ENCODE measurements at regions not wholly inside any gene's neighbourhood (a gene's known extent, or its start where the extent isn't known, plus 50 kb on each side); places are given as distances from the start of the nearest gene placed in this dataset.

DNA sequence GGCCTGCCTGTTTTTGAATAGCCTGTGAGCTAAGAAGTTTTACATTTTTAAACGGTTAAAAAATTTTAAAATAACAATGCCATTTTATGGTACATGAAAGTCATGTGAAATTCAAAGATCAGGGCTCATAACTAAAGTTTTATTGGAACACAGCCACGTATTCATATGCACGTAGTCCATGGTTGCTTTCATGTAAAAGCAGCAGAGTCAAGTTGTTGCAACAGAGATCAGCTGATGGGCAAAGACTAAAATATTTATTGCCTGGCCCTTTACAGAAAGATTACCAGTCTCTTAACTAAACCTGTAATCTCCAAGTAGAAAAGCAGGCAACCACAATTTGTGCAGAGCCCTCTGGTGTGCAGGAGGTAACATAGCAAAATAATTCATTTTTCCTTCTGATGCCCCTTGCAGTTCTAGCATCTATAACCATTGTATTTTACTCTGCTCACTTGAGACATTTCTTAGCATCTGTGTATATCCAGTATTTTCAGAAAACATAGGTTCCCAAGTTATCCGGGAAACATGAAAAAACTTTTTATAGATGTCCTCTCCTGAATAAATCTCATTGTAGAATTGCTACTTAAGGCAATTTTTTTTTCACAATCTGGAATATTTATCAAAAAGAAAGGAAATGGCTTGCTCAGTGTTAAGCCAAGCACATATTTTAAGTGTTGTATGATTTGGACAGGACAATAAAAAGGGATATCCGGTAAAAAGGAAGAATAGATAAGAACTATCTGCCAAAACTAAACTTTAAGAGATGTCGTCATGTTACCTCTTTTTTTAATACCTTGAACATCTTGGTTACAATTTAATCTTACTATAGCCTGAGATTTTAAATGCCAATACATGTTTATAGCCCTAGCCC, 430.8 kb downstream of the PLPP3 start:
- no peak overlapping the region for H2AFZ ChIP-seq (ENCODE audit: control insufficient read depth, low read depth, low read length)
- no peak overlapping the region for H3K4me3 ChIP-seq
- ATAC-seq, result no peak
- DNase-seq (ENCODE audit: low read depth, low spot score), result no peak
- in situ Hi-C loops (cut with MboI) (no loop called here), intact Hi-C loops (cut with micrococcal nuclease; ENCODE audit: unreplicated experiment) (no loop called here)
- H4K20me1 ChIP-seq (ENCODE audit: control insufficient read depth, insufficient read depth), result no peaks in the 10 kb centered on the region
- BruUV-seq (replicated peaks), result no TSS peak
- ChIA-PET RAD21 (ENCODE audit: unreplicated experiment) (interaction anchor here (1.3 to 1.4 kb wide), 2 partner anchors 11 to 79 kb away, joined by 3 read pairs; no protein-coding TSS in a partner anchor), CTCF (interaction anchor here (1.3 to 2.3 kb wide), 3 partner anchors 11 to 428 kb away, joined by 3 to 12 read pairs (median 8); no protein-coding TSS in a partner anchor), POLR2A (interaction anchor here (0.8 kb wide), 1 partner anchor 15 kb away, joined by 3 read pairs; no protein-coding TSS in a partner anchor), SMC1A (ENCODE audit: uncharacterized antibody, unreplicated experiment) (interaction anchor here (0.9 to 7.9 kb wide), 6 partner anchors 10 to 79 kb away, joined by 3 to 79 read pairs (median 5); no protein-coding TSS in a partner anchor)
- H3K36me3 ChIP-seq (ENCODE audit: control insufficient read depth in 2 of 2, insufficient read depth in 2 of 2, low read length in 1 of 2), result no peaks in the 10 kb centered on the region
- H3K4me1 ChIP-seq (ENCODE audit: control insufficient read depth, insufficient read depth, low read length), result no peaks in the 10 kb centered on the region
- no peak overlapping the region for H3K4me2 ChIP-seq (ENCODE audit: control insufficient read depth, insufficient read depth)
- H3K79me2 ChIP-seq (ENCODE audit: control insufficient read depth, insufficient read depth, low read length), result no peaks in the 10 kb centered on the region
- no peak overlapping the region for H3K9ac ChIP-seq (ENCODE audit: control insufficient read depth, insufficient read depth, low read length)
- H3K9me3 ChIP-seq (replicated peaks; ENCODE audit: control insufficient read depth, insufficient read depth, low read length), result no peaks in the 10 kb centered on the region
- H3K27ac ChIP-seq (ENCODE audit: control insufficient read depth, insufficient read depth), result no peak overlapping the region
- no peaks in the 10 kb centered on the region for H3K27me3 ChIP-seq (replicated peaks in 1 of 2; ENCODE audit: control insufficient read depth in 2 of 2, insufficient read depth in 2 of 2, low read length in 1 of 2)
- WGBS (ENCODE audit: insufficient coverage, insufficient replicate concordance, low lambda C conversion rate, missing lambda C conversion rate), result 42% methylated on average over 6 of the region's 6 CpGs
- no peak for FAIRE-seq
- TF ChIP-seq ETV6 (conservative IDR thresholded peaks at IDR 0.05 in 1 of 2, IDR thresholded peaks at IDR 0.05 in 1 of 2; ENCODE audit: borderline replicate concordance in 1 of 2, low read depth in 1 of 2) (no peak), CHD1 (IDR thresholded peaks at IDR 0.05; ENCODE audit: low read depth, low read length) (no peak), SMC3 (IDR thresholded peaks at IDR 0.05; ENCODE audit: borderline replicate concordance, low read length) (peak; percentile 27; the same call in 1 of the 2 replicates), RUNX3 (IDR thresholded peaks at IDR 0.05; ENCODE audit: low read length) (0 out of 2 replicates have a peak, but pooled peaks have one; percentile 10), RAD21 (IDR thresholded peaks at IDR 0.05; ENCODE audit: insufficient read depth, low read depth, low read length) (peak; percentile 38), PBX3 (IDR thresholded peaks at IDR 0.05; ENCODE audit: insufficient replicate concordance, low read depth, low read length) (no peak), TCF3 (IDR thresholded peaks at IDR 0.05; ENCODE audit: borderline replicate concordance, insufficient read depth, low read depth, low read length) (no peak), HDAC6 (IDR thresholded peaks at IDR 0.05; ENCODE audit: unreplicated experiment) (no peak), CREB1 (IDR thresholded peaks at IDR 0.05; ENCODE audit: low read depth) (no peak), PAX5 (IDR thresholded peaks at IDR 0.05; ENCODE audit: borderline replicate concordance, low read depth, low read length) (no peak), MEF2A (IDR thresholded peaks at IDR 0.05; ENCODE audit: insufficient read depth, low read depth, low read length) (no peak), POLR2A (IDR thresholded peaks at IDR 0.05; ENCODE audit: low read depth, low read length) (no peak), IKZF1 (conservative IDR thresholded peaks at IDR 0.05) (no peak), POLR2AphosphoS2 (IDR thresholded peaks at IDR 0.05; ENCODE audit: low read depth, low read length) (no peak)
- TF ChIP-seq, protein P1, sequence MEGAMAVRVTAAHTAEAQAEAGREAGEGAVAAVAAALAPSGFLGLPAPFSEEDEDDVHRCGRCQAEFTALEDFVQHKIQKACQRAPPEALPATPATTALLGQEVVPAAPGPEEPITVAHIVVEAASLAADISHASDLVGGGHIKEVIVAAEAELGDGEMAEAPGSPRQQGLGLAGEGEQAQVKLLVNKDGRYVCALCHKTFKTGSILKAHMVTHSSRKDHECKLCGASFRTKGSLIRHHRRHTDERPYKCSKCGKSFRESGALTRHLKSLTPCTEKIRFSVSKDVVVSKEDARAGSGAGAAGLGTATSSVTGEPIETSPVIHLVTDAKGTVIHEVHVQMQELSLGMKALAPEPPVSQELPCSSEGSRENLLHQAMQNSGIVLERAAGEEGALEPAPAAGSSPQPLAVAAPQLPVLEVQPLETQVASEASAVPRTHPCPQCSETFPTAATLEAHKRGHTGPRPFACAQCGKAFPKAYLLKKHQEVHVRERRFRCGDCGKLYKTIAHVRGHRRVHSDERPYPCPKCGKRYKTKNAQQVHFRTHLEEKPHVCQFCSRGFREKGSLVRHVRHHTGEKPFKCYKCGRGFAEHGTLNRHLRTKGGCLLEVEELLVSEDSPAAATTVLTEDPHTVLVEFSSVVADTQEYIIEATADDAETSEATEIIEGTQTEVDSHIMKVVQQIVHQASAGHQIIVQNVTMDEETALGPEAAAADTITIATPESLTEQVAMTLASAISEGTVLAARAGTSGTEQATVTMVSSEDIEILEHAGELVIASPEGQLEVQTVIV (IDR thresholded peaks at IDR 0.05; ENCODE audit: borderline replicate concordance, partially characterized antibody), result no peak
- TF ChIP-seq, protein P2, sequence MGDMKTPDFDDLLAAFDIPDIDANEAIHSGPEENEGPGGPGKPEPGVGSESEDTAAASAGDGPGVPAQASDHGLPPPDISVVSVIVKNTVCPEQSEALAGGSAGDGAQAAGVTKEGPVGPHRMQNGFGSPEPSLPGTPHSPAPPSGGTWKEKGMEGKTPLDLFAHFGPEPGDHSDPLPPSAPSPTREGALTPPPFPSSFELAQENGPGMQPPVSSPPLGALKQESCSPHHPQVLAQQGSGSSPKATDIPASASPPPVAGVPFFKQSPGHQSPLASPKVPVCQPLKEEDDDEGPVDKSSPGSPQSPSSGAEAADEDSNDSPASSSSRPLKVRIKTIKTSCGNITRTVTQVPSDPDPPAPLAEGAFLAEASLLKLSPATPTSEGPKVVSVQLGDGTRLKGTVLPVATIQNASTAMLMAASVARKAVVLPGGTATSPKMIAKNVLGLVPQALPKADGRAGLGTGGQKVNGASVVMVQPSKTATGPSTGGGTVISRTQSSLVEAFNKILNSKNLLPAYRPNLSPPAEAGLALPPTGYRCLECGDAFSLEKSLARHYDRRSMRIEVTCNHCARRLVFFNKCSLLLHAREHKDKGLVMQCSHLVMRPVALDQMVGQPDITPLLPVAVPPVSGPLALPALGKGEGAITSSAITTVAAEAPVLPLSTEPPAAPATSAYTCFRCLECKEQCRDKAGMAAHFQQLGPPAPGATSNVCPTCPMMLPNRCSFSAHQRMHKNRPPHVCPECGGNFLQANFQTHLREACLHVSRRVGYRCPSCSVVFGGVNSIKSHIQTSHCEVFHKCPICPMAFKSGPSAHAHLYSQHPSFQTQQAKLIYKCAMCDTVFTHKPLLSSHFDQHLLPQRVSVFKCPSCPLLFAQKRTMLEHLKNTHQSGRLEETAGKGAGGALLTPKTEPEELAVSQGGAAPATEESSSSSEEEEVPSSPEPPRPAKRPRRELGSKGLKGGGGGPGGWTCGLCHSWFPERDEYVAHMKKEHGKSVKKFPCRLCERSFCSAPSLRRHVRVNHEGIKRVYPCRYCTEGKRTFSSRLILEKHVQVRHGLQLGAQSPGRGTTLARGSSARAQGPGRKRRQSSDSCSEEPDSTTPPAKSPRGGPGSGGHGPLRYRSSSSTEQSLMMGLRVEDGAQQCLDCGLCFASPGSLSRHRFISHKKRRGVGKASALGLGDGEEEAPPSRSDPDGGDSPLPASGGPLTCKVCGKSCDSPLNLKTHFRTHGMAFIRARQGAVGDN (IDR thresholded peaks at IDR 0.05), result no peak
